OCI-LY1 (cell line): ENCODE measurements at regions not wholly inside any gene's neighbourhood (a gene's known extent, or its start where the extent isn't known, plus 50 kb on each side); places are given as distances from the start of the nearest gene placed in this dataset.

ENCODE experiments used
- CTCF ChIP-seq: fragments of 200-600 bp; sonication (generic), shearing (Covaris generic); IDR thresholded peaks from 2 replicates; pipeline ENCODE4 v1.5.1; 2017; ENCODE audit warnings: mild to moderate bottlenecking, antibody characterized with exemption, low read length, moderate library complexity, mixed read lengths
- EZH2 ChIP-seq: fragments of 200-600 bp; sonication (generic), shearing (Covaris generic); IDR thresholded peaks from 2 replicates; pipeline ENCODE4 v1.8.0; 2017; ENCODE audit warnings: borderline replicate concordance, mixed run types, mild to moderate bottlenecking, antibody characterized with exemption, low read length, moderate library complexity, mixed read lengths

GRCh38 chr12:82207556-82207955 lies 150.6 kb downstream of the CCDC59 start:
- no peak for TF ChIP-seq CTCF
- no peak for TF ChIP-seq EZH2
